Mesenchymal stem cell (in vitro differentiated cells and primary cell): ENCODE measurements at regions not wholly inside any gene's neighbourhood (a gene's known extent, or its start where the extent isn't known, plus 50 kb on each side); places are given as distances from the start of the nearest gene placed in this dataset.

Experiments used
- DNase-seq: peaks from one replicate; pipeline ENCODE4 v3.0.0-alpha.2; 2013
- H2AFZ ChIP-seq: one replicate; pipeline ENCODE4 v1.6.1; 2013; ENCODE audit warnings: low read depth, mild to moderate bottlenecking, control low read depth, inconsistent platforms, low read length, moderate library complexity
- H2AK5ac ChIP-seq: 2 replicates; pipeline ENCODE4 v1.6.1; 2013; ENCODE audit warnings: low read length, moderate library complexity, mild to moderate bottlenecking, inconsistent platforms; ENCODE audit not compliant: severe bottlenecking
- H2BK120ac ChIP-seq: one replicate; pipeline ENCODE4 v1.6.1; 2013; ENCODE audit warnings: low read depth, mild to moderate bottlenecking, inconsistent platforms, low read length, moderate library complexity
- H2BK12ac ChIP-seq, 2 experiments: one replicate each; pipeline ENCODE4 v1.6.1; 2013; ENCODE audit warnings: inconsistent platforms in 2 of 2, low read length in 2 of 2, mild to moderate bottlenecking in 2 of 2, moderate library complexity in 2 of 2, control low read depth in 1 of 2
- H2BK15ac ChIP-seq: one replicate; pipeline ENCODE4 v1.6.1; 2013; ENCODE audit warnings: mild to moderate bottlenecking, low read depth, inconsistent platforms; ENCODE audit not compliant: poor library complexity, severe bottlenecking
- H2BK5ac ChIP-seq: 2 replicates; pipeline ENCODE4 v1.6.1; 2013; ENCODE audit warnings: low read depth, mild to moderate bottlenecking, low read length, control low read depth, inconsistent platforms; ENCODE audit not compliant: poor library complexity, severe bottlenecking
- H3K14ac ChIP-seq, 2 experiments: one replicate each; pipeline ENCODE4 v1.6.1; 2013; ENCODE audit warnings: inconsistent platforms in 2 of 2, low read length in 2 of 2, control low read depth in 1 of 2, mild to moderate bottlenecking in 1 of 2, moderate library complexity in 1 of 2
- H3K18ac ChIP-seq, 2 experiments: one replicate each; pipeline ENCODE4 v1.6.1; 2013; ENCODE audit warnings: inconsistent platforms in 2 of 2, low read length in 2 of 2, control low read depth in 1 of 2, low read depth in 1 of 2, mild to moderate bottlenecking in 1 of 2
- H3K23ac ChIP-seq, 2 experiments: one replicate each; pipeline ENCODE4 v1.6.1; 2013; ENCODE audit warnings: inconsistent platforms in 2 of 2, low read length in 2 of 2, mild to moderate bottlenecking in 2 of 2, moderate library complexity in 2 of 2, control low read depth in 1 of 2
- H3K27ac ChIP-seq: 2 replicates; pipeline ENCODE4 v1.5.1; 2013; ENCODE audit warnings: mild to moderate bottlenecking, moderate library complexity, low read length, control low read depth, inconsistent platforms; ENCODE audit not compliant: poor library complexity, severe bottlenecking
- H3K27me3 ChIP-seq, 2 experiments: 2 replicates each; pipeline versions ENCODE4 v1.6.1 to v1.7.0; 2013; ENCODE audit warnings: low read length in 2 of 2, mild to moderate bottlenecking in 2 of 2, moderate library complexity in 2 of 2, control low read depth in 1 of 2, inconsistent platforms in 1 of 2; ENCODE audit not compliant: control insufficient read depth in 1 of 2, insufficient read depth in 1 of 2
- H3K36me3 ChIP-seq, 2 experiments: 2 replicates each; pipeline versions ENCODE4 v1.6.1 to v1.7.0; 2013; ENCODE audit warnings: low read length in 2 of 2, control low read depth in 1 of 2, inconsistent platforms in 1 of 2, low read depth in 1 of 2, mild to moderate bottlenecking in 1 of 2; ENCODE audit not compliant: insufficient read depth in 2 of 2, control insufficient read depth in 1 of 2
- H3K4ac ChIP-seq, 2 experiments: one replicate each; pipeline ENCODE4 v1.6.1; 2013; ENCODE audit warnings: inconsistent platforms in 2 of 2, low read length in 2 of 2, mild to moderate bottlenecking in 2 of 2, moderate library complexity in 2 of 2, control low read depth in 1 of 2, low read depth in 1 of 2
- H3K4me1 ChIP-seq: 2 replicates; pipeline ENCODE4 v1.6.1; 2013; ENCODE audit warnings: low read depth, low read length, control low read depth; ENCODE audit not compliant: control insufficient read depth, insufficient read depth
- H3K4me2 ChIP-seq: 2 replicates; pipeline ENCODE4 v1.6.1; 2013; ENCODE audit warnings: low read length, mild to moderate bottlenecking, inconsistent platforms; ENCODE audit not compliant: poor library complexity, severe bottlenecking
- H3K4me3 ChIP-seq, 2 experiments: 2 replicates each; pipeline versions ENCODE4 v1.5.1 to v1.7.0; 2013; ENCODE audit warnings: low read length in 2 of 2, mild to moderate bottlenecking in 2 of 2, control low read depth in 1 of 2, low read depth in 1 of 2; ENCODE audit not compliant: insufficient read depth in 1 of 2
- H3K79me1 ChIP-seq: replicated peaks from 2 replicates; pipeline ENCODE4 v1.6.1; 2013; ENCODE audit warnings: mild to moderate bottlenecking, control low read depth, low read length, inconsistent platforms; ENCODE audit not compliant: poor library complexity, severe bottlenecking
- H3K9ac ChIP-seq: 2 replicates; pipeline ENCODE4 v1.7.0; 2013; ENCODE audit warnings: mild to moderate bottlenecking, low read length, moderate library complexity
- H3K9me3 ChIP-seq: 2 replicates; pipeline ENCODE4 v1.7.0; 2013; ENCODE audit warnings: mild to moderate bottlenecking, low read length; ENCODE audit not compliant: control insufficient read depth
- H4K8ac ChIP-seq: one replicate; pipeline ENCODE4 v1.6.1; 2013; ENCODE audit warnings: inconsistent platforms, mild to moderate bottlenecking, low read length, moderate library complexity
- H4K91ac ChIP-seq: one replicate; pipeline ENCODE4 v1.6.1; 2013; ENCODE audit warnings: mild to moderate bottlenecking, low read length, inconsistent platforms
- WGBS: methylation state at CpG from one replicate; pipeline ENCODE4 v1.1.7; 2013; ENCODE audit warnings: mixed read lengths; 5-methylcytosine and 5-hydroxymethylcytosine counted together

- Histone ChIP-seq H3K18ac (no peak overlapping the region), H3K4me3 (no peak overlapping the region), H3K27me3 (no peaks in the 10 kb centered on the region), H2BK120ac (no peak overlapping the region), H3K9ac (peak overlapping the region; percentile 16), H3K9me3 (peaks cover 5% of the 10 kb centered on the region), H2BK12ac (no peak overlapping the region), H3K4me1 (no peaks in the 10 kb centered on the region), H2AFZ (no peak overlapping the region), H3K79me1 (no peaks in the 10 kb centered on the region), H3K4me2 (no peak overlapping the region), H2BK5ac (no peak overlapping the region), H2BK15ac (no peak overlapping the region), H3K14ac (no peak overlapping the region), H3K23ac (no peak overlapping the region), H4K91ac (no peak overlapping the region), H2AK5ac (no peak overlapping the region), H3K36me3 (no peaks in the 10 kb centered on the region), H3K4ac (no peak overlapping the region), H4K8ac (no peak overlapping the region), H3K27ac (no peak overlapping the region)
- WGBS = 89% methylated on average over 1 of the region's 1 CpG
- DNase-seq = no peak
Observed at GRCh38 chr7:82701949-82702348, 258.4 kb upstream of the CACNA2D1 start.

- Histone ChIP-seq H3K4me2 (no peak overlapping the region), H4K8ac (no peak overlapping the region), H2AK5ac (no peak overlapping the region), H2BK15ac (no peak overlapping the region), H3K9ac (no peak overlapping the region), H2BK120ac (no peak overlapping the region), H3K36me3 (no peaks in the 10 kb centered on the region), H4K91ac (no peak overlapping the region), H3K23ac (no peak overlapping the region), H3K4me3 (no peak overlapping the region), H3K27me3 (no peaks in the 10 kb centered on the region), H3K9me3 (peaks cover 5% of the 10 kb centered on the region), H2BK12ac (no peak overlapping the region), H3K27ac (no peak overlapping the region), H3K4ac (no peak overlapping the region), H3K4me1 (no peaks in the 10 kb centered on the region), H2AFZ (no peak overlapping the region), H2BK5ac (no peak overlapping the region), H3K79me1 (no peaks in the 10 kb centered on the region), H3K14ac (no peak overlapping the region), H3K18ac (no peak overlapping the region)
- DNase-seq = no peak
- WGBS = 73% methylated on average over 1 of the region's 2 CpGs
Observed at GRCh38 chr7:82700741-82701140, 257.2 kb upstream of the CACNA2D1 start.

- H3K4me1 ChIP-seq = no peaks in the 10 kb centered on the region
- WGBS = 51% methylated on average over 3 of the region's 3 CpGs
- H3K4ac ChIP-seq = no peak overlapping the region
- H2BK12ac ChIP-seq = no peak overlapping the region
- H3K4me2 ChIP-seq = no peak overlapping the region
- no peak overlapping the region for H2AFZ ChIP-seq
- H3K14ac ChIP-seq = no peak overlapping the region
- no peaks in the 10 kb centered on the region for H3K36me3 ChIP-seq
- H3K18ac ChIP-seq = no peak overlapping the region
- H2BK15ac ChIP-seq = no peak overlapping the region
- H3K79me1 ChIP-seq = no peaks in the 10 kb centered on the region
- H4K91ac ChIP-seq = no peak overlapping the region
- H3K27ac ChIP-seq = peak overlapping the region; percentile 29
- H4K8ac ChIP-seq = no peak overlapping the region
- H2AK5ac ChIP-seq = no peak overlapping the region
- no peak overlapping the region for H3K4me3 ChIP-seq
- H3K9me3 ChIP-seq = peaks cover 5% of the 10 kb centered on the region
- H3K27me3 ChIP-seq = no peaks in the 10 kb centered on the region
- no peak overlapping the region for H2BK5ac ChIP-seq
- H2BK120ac ChIP-seq = no peak overlapping the region
- no peak overlapping the region for H3K23ac ChIP-seq
- no peak overlapping the region for H3K9ac ChIP-seq
- DNase-seq = peak; percentile 32
Observed at GRCh38 chr7:82699773-82700186, 256.2 kb upstream of the CACNA2D1 start.

- no peak overlapping the region for H3K23ac ChIP-seq
- no peak overlapping the region for H3K9ac ChIP-seq
- no peak overlapping the region for H3K18ac ChIP-seq
- H4K91ac ChIP-seq = no peak overlapping the region
- H3K36me3 ChIP-seq = no peaks in the 10 kb centered on the region
- H3K4me1 ChIP-seq = no peaks in the 10 kb centered on the region
- H2AK5ac ChIP-seq = no peak overlapping the region
- H2BK15ac ChIP-seq = no peak overlapping the region
- H3K27ac ChIP-seq = no peak overlapping the region
- H3K4me3 ChIP-seq = no peak overlapping the region
- peak; percentile 30 for DNase-seq
- no peak overlapping the region for H2BK120ac ChIP-seq
- no peak overlapping the region for H4K8ac ChIP-seq
- no peaks in the 10 kb centered on the region for H3K27me3 ChIP-seq
- H2BK12ac ChIP-seq = no peak overlapping the region
- no peak overlapping the region for H3K4ac ChIP-seq
- H2BK5ac ChIP-seq = no peak overlapping the region
- H3K4me2 ChIP-seq = no peak overlapping the region
- H2AFZ ChIP-seq = no peak overlapping the region
- no peaks in the 10 kb centered on the region for H3K79me1 ChIP-seq
- WGBS = 86% methylated on average over 1 of the region's 3 CpGs
- H3K14ac ChIP-seq = no peak overlapping the region
- H3K9me3 ChIP-seq = peaks cover 5% of the 10 kb centered on the region
Observed at GRCh38 chr7:82697897-82698296, 254.3 kb upstream of the CACNA2D1 start.
